Neural progenitor cell (in vitro differentiated cells): ENCODE measurements at regions not wholly inside any gene's neighbourhood (a gene's known extent, or its start where the extent isn't known, plus 50 kb on each side); places are given as distances from the start of the nearest gene placed in this dataset.

Source experiments
- DNase-seq: peaks from one replicate; pipeline ENCODE4 v3.0.0-alpha.2; 2016; ENCODE audit warnings: low spot score
- H2AFZ ChIP-seq: fragments of 200-600 bp; sonication (generic); replicated peaks from 2 replicates; pipeline ENCODE4 v1.6.1; 2016; ENCODE audit warnings: antibody characterized with exemption
- H3F3A ChIP-seq: fragments of 200-600 bp; sonication (generic); 2 replicates; pipeline ENCODE4 v1.6.1; 2016; ENCODE audit warnings: antibody characterized with exemption, low read depth
- H3K27ac ChIP-seq: fragments of 200-600 bp; sonication (generic); 2 replicates; pipeline ENCODE4 v1.5.1; 2016; ENCODE audit warnings: mild to moderate bottlenecking
- H3K27me3 ChIP-seq: fragments of 200-600 bp; sonication (generic); 2 replicates; pipeline ENCODE4 v1.6.1; 2016; ENCODE audit warnings: mild to moderate bottlenecking, moderate library complexity
- H3K36me3 ChIP-seq: fragments of 200-600 bp; sonication (generic); 2 replicates; pipeline ENCODE4 v1.5.1; 2016
- H3K4me1 ChIP-seq: fragments of 200-600 bp; sonication (generic); 2 replicates; pipeline ENCODE4 v1.6.1; 2016; ENCODE audit warnings: mixed run types
- H3K4me2 ChIP-seq: fragments of 200-600 bp; sonication (generic); 2 replicates; pipeline ENCODE4 v1.6.1; 2016
- H3K4me3 ChIP-seq: fragments of 200-600 bp; sonication (generic); 2 replicates; pipeline ENCODE4 v1.5.1; 2016
- H3K79me2 ChIP-seq: fragments of 200-600 bp; sonication (generic); 2 replicates; pipeline ENCODE4 v1.6.1; 2016; ENCODE audit warnings: low read depth
- H3K9ac ChIP-seq: fragments of 200-600 bp; sonication (generic); 2 replicates; pipeline ENCODE4 v1.6.1; 2016
- H3K9me3 ChIP-seq: fragments of 200-600 bp; sonication (generic); 2 replicates; pipeline ENCODE4 v1.5.1; 2016; ENCODE audit warnings: low read depth
- H4K20me1 ChIP-seq: fragments of 200-600 bp; sonication (generic); 2 replicates; pipeline ENCODE4 v1.6.1; 2016; ENCODE audit warnings: low read depth
- H3K27ac Mint-ChIP-seq: 3 replicates; pipeline ENCODE4 v1.8.0; 2021; ENCODE audit warnings: mixed read lengths
- H3K27me3 Mint-ChIP-seq: 2 replicates; pipeline ENCODE4 v1.8.0; 2022; ENCODE audit warnings: low read depth, mild to moderate bottlenecking, inconsistent platforms, moderate library complexity, mixed read lengths; ENCODE audit not compliant: insufficient read depth
- H3K36me3 Mint-ChIP-seq: 3 replicates; pipeline ENCODE4 v1.8.0; 2021; ENCODE audit warnings: mixed read lengths
- H3K4me1 Mint-ChIP-seq: 3 replicates; pipeline ENCODE4 v1.8.0; 2021; ENCODE audit warnings: mixed read lengths
- H3K4me3 Mint-ChIP-seq: 3 replicates; pipeline ENCODE4 v1.8.0; 2021; ENCODE audit warnings: mild to moderate bottlenecking, moderate library complexity, mixed read lengths
- H3K9me3 Mint-ChIP-seq: 3 replicates; pipeline ENCODE4 v1.8.0; 2020; ENCODE audit warnings: mixed read lengths
- EZH2 ChIP-seq: fragments of 200-600 bp; sonication (generic); IDR thresholded peaks from 2 replicates; pipeline ENCODE4 v1.6.1; 2017; ENCODE audit warnings: antibody characterized with exemption, mild to moderate bottlenecking, moderate library complexity
- EZH2phosphoT487 ChIP-seq: fragments of 200-600 bp; sonication (generic); IDR thresholded peaks from 2 replicates; pipeline ENCODE4 v1.6.1; 2017; ENCODE audit warnings: antibody characterized with exemption
- TF ChIP-seq, protein P1 (sequence below): fragments of 200-600 bp; sonication (generic); IDR thresholded peaks from 2 replicates; pipeline ENCODE4 v1.5.1; 2017; ENCODE audit warnings: antibody characterized with exemption, mild to moderate bottlenecking

DNA sequence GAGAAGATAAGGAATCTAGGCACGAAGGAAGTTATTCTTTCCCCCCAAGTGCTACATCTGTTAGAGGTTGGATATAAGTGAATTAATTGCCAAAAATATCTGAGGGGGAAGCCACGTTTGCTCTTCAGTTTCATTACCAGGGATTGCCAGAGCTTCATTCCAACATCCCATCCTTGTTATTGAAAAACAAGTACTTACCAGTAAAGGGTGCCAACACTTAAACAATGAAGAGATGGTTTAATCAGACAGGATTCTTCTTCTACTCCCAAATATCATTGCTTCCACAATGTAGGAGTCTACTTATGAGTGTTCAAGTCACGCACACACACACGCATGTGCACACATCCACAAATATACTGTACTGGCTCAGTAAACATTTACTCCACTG, 312.4 kb downstream of the RPAP3 start:
- no peaks in the 10 kb centered on the region for H3K27me3 Mint-ChIP-seq
- Histone ChIP-seq H3K4me3 (no peak overlapping the region), H3K4me2 (no peak overlapping the region)

DNA sequence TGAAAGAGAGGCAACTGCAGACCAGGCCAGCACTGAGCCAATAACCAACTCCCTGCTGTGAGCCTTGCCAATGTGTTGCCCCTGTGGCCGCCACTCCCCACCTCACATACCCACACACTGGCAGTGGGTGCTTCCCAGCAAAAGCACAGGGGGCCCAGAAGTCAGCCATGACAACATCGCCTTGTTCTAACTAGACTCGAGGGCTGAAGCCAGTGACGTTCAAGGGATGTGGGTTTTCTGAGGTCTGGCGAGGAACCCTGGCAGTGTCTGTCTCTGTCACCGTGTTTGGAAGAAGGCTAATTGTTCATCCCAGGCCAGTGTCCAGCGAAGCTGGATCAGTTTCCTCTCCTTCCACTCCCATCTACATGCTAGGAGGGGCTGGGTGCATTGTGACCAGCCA, 311.8 kb upstream of the AMIGO2 start:
- H3K4me1 ChIP-seq = no peaks in the 10 kb centered on the region
- DNase-seq = no peak
- H3K27ac ChIP-seq = no peak overlapping the region
- Mint-ChIP-seq H3K27ac (no peak overlapping the region), H3K4me1 (no peaks in the 10 kb centered on the region), H3K27me3 (no peaks in the 10 kb centered on the region), H3K4me3 (no peak overlapping the region), H3K9me3 (peaks cover 4% of the 10 kb centered on the region), H3K36me3 (no peaks in the 10 kb centered on the region)
- no peak overlapping the region for H3K9ac ChIP-seq
- H2AFZ ChIP-seq = no peak overlapping the region
- TF ChIP-seq EZH2 = no peak
- TF ChIP-seq, protein P1, sequence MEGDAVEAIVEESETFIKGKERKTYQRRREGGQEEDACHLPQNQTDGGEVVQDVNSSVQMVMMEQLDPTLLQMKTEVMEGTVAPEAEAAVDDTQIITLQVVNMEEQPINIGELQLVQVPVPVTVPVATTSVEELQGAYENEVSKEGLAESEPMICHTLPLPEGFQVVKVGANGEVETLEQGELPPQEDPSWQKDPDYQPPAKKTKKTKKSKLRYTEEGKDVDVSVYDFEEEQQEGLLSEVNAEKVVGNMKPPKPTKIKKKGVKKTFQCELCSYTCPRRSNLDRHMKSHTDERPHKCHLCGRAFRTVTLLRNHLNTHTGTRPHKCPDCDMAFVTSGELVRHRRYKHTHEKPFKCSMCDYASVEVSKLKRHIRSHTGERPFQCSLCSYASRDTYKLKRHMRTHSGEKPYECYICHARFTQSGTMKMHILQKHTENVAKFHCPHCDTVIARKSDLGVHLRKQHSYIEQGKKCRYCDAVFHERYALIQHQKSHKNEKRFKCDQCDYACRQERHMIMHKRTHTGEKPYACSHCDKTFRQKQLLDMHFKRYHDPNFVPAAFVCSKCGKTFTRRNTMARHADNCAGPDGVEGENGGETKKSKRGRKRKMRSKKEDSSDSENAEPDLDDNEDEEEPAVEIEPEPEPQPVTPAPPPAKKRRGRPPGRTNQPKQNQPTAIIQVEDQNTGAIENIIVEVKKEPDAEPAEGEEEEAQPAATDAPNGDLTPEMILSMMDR = no peak
- H3K9me3 ChIP-seq = no peaks in the 10 kb centered on the region
- H3K4me3 ChIP-seq = no peak overlapping the region
- no peaks in the 10 kb centered on the region for H4K20me1 ChIP-seq
- no peaks in the 10 kb centered on the region for H3F3A ChIP-seq
- no peaks in the 10 kb centered on the region for H3K36me3 ChIP-seq
- H3K79me2 ChIP-seq = no peaks in the 10 kb centered on the region
- no peak overlapping the region for H3K4me2 ChIP-seq
- H3K27me3 ChIP-seq = no peaks in the 10 kb centered on the region

More for the DNA sequence above, 312.4 kb downstream of the RPAP3 start:
- Mint-ChIP-seq H3K27ac (no peak overlapping the region), H3K9me3 (peaks cover 16% of the 10 kb centered on the region), H3K4me3 (no peak overlapping the region), H3K36me3 (no peaks in the 10 kb centered on the region), H3K4me1 (no peaks in the 10 kb centered on the region)
- H3K9me3 ChIP-seq = no peaks in the 10 kb centered on the region
- no peaks in the 10 kb centered on the region for H3K36me3 ChIP-seq
- H3F3A ChIP-seq = no peaks in the 10 kb centered on the region
- H3K27ac ChIP-seq = no peak overlapping the region
- no peaks in the 10 kb centered on the region for H4K20me1 ChIP-seq
- no peak overlapping the region for H3K9ac ChIP-seq
- no peaks in the 10 kb centered on the region for H3K27me3 ChIP-seq
- TF ChIP-seq, protein P1 = no peak
- no peak for TF ChIP-seq EZH2phosphoT487
- no peak for TF ChIP-seq EZH2
- no peaks in the 10 kb centered on the region for H3K4me1 ChIP-seq
- H3K79me2 ChIP-seq = no peaks in the 10 kb centered on the region
- no peak overlapping the region for H2AFZ ChIP-seq
- DNase-seq = no peak

DNA sequence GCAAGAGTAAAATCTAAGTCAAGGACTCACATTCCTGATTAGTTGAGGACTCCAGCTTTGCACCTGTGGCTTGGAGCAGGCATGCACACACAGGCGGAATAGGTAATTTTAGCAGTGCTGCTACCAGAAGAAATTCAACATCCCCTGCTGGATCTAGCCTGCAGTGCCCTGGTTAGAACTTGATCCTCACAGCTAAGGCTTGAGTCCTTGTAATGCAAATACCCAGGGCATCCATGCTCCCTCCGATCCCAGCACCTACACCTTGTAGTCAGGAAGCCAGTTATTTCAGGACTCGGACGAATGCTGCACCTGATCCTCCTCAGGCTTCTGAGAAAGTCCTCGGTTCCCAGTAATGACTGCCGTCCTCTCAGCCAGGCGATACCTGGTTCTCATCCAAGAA, 309.0 kb upstream of the AMIGO2 start:
- no peak overlapping the region for H3K27ac Mint-ChIP-seq
- H3K79me2 ChIP-seq = no peaks in the 10 kb centered on the region
- H3K36me3 ChIP-seq = no peaks in the 10 kb centered on the region
- H3F3A ChIP-seq = no peaks in the 10 kb centered on the region
- H3K4me3 ChIP-seq = no peak overlapping the region
- no peak for DNase-seq
- H3K4me1 ChIP-seq = no peaks in the 10 kb centered on the region
- H3K9me3 Mint-ChIP-seq = peaks cover 4% of the 10 kb centered on the region
- no peak overlapping the region for H3K27ac ChIP-seq
- H3K27me3 Mint-ChIP-seq = no peaks in the 10 kb centered on the region
- no peaks in the 10 kb centered on the region for H3K36me3 Mint-ChIP-seq
- peaks cover 5% of the 10 kb centered on the region for H3K4me1 Mint-ChIP-seq
- no peak overlapping the region for H3K9ac ChIP-seq
- no peaks in the 10 kb centered on the region for H4K20me1 ChIP-seq
- H3K27me3 ChIP-seq = no peaks in the 10 kb centered on the region
- H3K4me2 ChIP-seq = no peak overlapping the region
- H3K9me3 ChIP-seq = no peaks in the 10 kb centered on the region
- no peak overlapping the region for H2AFZ ChIP-seq
- H3K4me3 Mint-ChIP-seq = no peak overlapping the region
- TF ChIP-seq EZH2 = no peak
- TF ChIP-seq, protein P1 = no peak
- TF ChIP-seq EZH2phosphoT487 = no peak

DNA sequence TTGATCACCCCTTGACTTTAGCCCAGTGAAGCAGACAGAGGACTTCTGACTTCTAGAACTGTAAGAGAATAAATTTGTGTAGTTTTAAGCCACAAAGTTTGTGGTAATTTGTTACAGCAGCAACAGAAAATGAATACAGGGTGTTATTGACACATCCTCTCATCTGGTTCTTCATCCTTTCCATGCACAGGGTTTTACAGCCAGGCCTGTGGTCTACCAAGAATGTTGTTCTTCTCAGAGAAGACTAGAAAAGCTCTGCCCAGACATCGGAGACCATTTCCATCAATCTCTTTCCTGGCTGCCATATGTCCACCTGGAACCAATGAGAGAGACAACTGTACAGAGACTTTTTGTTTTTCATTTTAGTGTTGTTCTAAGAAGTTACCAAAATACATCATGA, 308.2 kb upstream of the AMIGO2 start:
- H3K9ac ChIP-seq = no peak overlapping the region
- H3K27me3 ChIP-seq = no peaks in the 10 kb centered on the region
- H3K4me3 ChIP-seq = no peak overlapping the region
- Mint-ChIP-seq H3K4me1 (peaks cover 5% of the 10 kb centered on the region), H3K4me3 (no peak overlapping the region), H3K27me3 (no peaks in the 10 kb centered on the region), H3K36me3 (no peaks in the 10 kb centered on the region), H3K27ac (no peak overlapping the region), H3K9me3 (peaks cover 4% of the 10 kb centered on the region)
- H3K27ac ChIP-seq = no peak overlapping the region
- no peaks in the 10 kb centered on the region for H3K36me3 ChIP-seq
- H4K20me1 ChIP-seq = no peaks in the 10 kb centered on the region
- H3K4me1 ChIP-seq = no peaks in the 10 kb centered on the region
- no peak overlapping the region for H3K4me2 ChIP-seq
- no peak for TF ChIP-seq EZH2
- TF ChIP-seq, protein P1 = no peak
- TF ChIP-seq EZH2phosphoT487 = no peak
- no peaks in the 10 kb centered on the region for H3K79me2 ChIP-seq
- H3F3A ChIP-seq = no peaks in the 10 kb centered on the region
- H2AFZ ChIP-seq = no peak overlapping the region
- no peaks in the 10 kb centered on the region for H3K9me3 ChIP-seq
- DNase-seq = no peak
